Osteoblast (primary cell): ENCODE measurements at regions not wholly inside any gene's neighbourhood (a gene's known extent, or its start where the extent isn't known, plus 50 kb on each side); places are given as distances from the start of the nearest gene placed in this dataset.

ENCODE experiments used
- DNase-seq: peaks from one replicate; pipeline ENCODE4 v3.0.0; 2011; ENCODE audit warnings: low spot score, mixed read lengths; ENCODE audit not compliant: insufficient read length; ENCODE audit errors: missing footprints
- H2AFZ ChIP-seq: 2 replicates; pipeline ENCODE4 v1.6.0; 2011; ENCODE audit warnings: mild to moderate bottlenecking, low read length
- H3K27ac ChIP-seq: 2 replicates; pipeline ENCODE4 v1.5.1; 2011; ENCODE audit warnings: mild to moderate bottlenecking, low read depth, low read length, moderate library complexity
- H3K27me3 ChIP-seq: 2 replicates; pipeline ENCODE4 v1.6.0; 2012; ENCODE audit warnings: mild to moderate bottlenecking, control low read depth, inconsistent platforms, low read length, moderate library complexity; ENCODE audit not compliant: insufficient read depth
- H3K36me3 ChIP-seq: 2 replicates; pipeline ENCODE4 v1.5.1; 2011; ENCODE audit warnings: mild to moderate bottlenecking, low read length, control low read depth, moderate library complexity; ENCODE audit not compliant: insufficient read depth
- H3K4me1 ChIP-seq: 2 replicates; pipeline ENCODE4 v1.5.1; 2011; ENCODE audit warnings: mild to moderate bottlenecking, low read length, control low read depth, moderate library complexity; ENCODE audit not compliant: insufficient read depth
- H3K4me2 ChIP-seq: 2 replicates; pipeline ENCODE4 v1.6.0; 2011; ENCODE audit warnings: mild to moderate bottlenecking, low read length; ENCODE audit not compliant: insufficient read depth
- H3K4me3 ChIP-seq: fragments of 200-600 bp; sonication (generic); 3 replicates; pipeline ENCODE4 v1.5.1; 2012; ENCODE audit warnings: mild to moderate bottlenecking, low read length, inconsistent platforms; ENCODE audit not compliant: insufficient read depth
- H3K79me2 ChIP-seq: 2 replicates; pipeline ENCODE4 v1.6.0; 2012; ENCODE audit warnings: mild to moderate bottlenecking, low read length, control low read depth, inconsistent platforms; ENCODE audit not compliant: insufficient read depth
- H3K9me3 ChIP-seq: 2 replicates; pipeline ENCODE4 v1.5.1; 2011; ENCODE audit warnings: low read depth, low read length, control low read depth
- H4K20me1 ChIP-seq: 2 replicates; pipeline ENCODE4 v1.6.0; 2012; ENCODE audit warnings: mild to moderate bottlenecking, low read length, control low read depth; ENCODE audit not compliant: insufficient read depth
- CTCF ChIP-seq: IDR thresholded peaks from 2 replicates; pipeline ENCODE4 v1.5.1; 2011; ENCODE audit warnings: mild to moderate bottlenecking, low read depth, low read length, moderate library complexity; ENCODE audit errors: extremely low read depth

GRCh38 chr9:29741169-29741568 lies 2167.9 kb upstream of the C9orf72 start:
- Histone ChIP-seq H3K36me3 (no peaks in the 10 kb centered on the region), H3K79me2 (no peaks in the 10 kb centered on the region), H3K4me3 (no peak overlapping the region), H3K27me3 (no peaks in the 10 kb centered on the region), H2AFZ (no peak overlapping the region), H3K4me2 (no peak overlapping the region), H3K9me3 (no peaks in the 10 kb centered on the region), H3K27ac (no peak overlapping the region), H3K4me1 (no peaks in the 10 kb centered on the region), H4K20me1 (no peaks in the 10 kb centered on the region)
- TF ChIP-seq CTCF, result no peak
- DNase-seq, result no peak

GRCh38 chr9:29750062-29750461 lies 2176.8 kb upstream of the C9orf72 start:
- Histone ChIP-seq H3K4me1 (no peaks in the 10 kb centered on the region), H3K9me3 (no peaks in the 10 kb centered on the region), H3K4me2 (no peak overlapping the region), H3K27ac (no peak overlapping the region), H3K79me2 (no peaks in the 10 kb centered on the region), H4K20me1 (no peaks in the 10 kb centered on the region), H3K36me3 (no peaks in the 10 kb centered on the region), H3K4me3 (no peak overlapping the region), H3K27me3 (no peaks in the 10 kb centered on the region), H2AFZ (no peak overlapping the region)
- TF ChIP-seq CTCF, result no peak
- DNase-seq, result no peak

GRCh38 chr9:29751226-29751625 lies 2177.9 kb upstream of the C9orf72 start:
- H3K9me3 ChIP-seq, result no peaks in the 10 kb centered on the region
- H3K79me2 ChIP-seq, result no peaks in the 10 kb centered on the region
- no peak overlapping the region for H2AFZ ChIP-seq
- no peak overlapping the region for H3K4me2 ChIP-seq
- no peak for DNase-seq
- no peaks in the 10 kb centered on the region for H3K36me3 ChIP-seq
- H3K4me1 ChIP-seq, result no peaks in the 10 kb centered on the region
- H4K20me1 ChIP-seq, result no peaks in the 10 kb centered on the region
- no peak overlapping the region for H3K27ac ChIP-seq
- no peak for TF ChIP-seq CTCF
- no peak overlapping the region for H3K4me3 ChIP-seq
- H3K27me3 ChIP-seq, result no peaks in the 10 kb centered on the region

- Histone ChIP-seq H3K79me2 (no peaks in the 10 kb centered on the region), H3K4me1 (no peaks in the 10 kb centered on the region), H3K27ac (no peak overlapping the region), H3K27me3 (no peaks in the 10 kb centered on the region), H3K4me3 (no peak overlapping the region), H3K36me3 (no peaks in the 10 kb centered on the region), H3K4me2 (no peak overlapping the region), H2AFZ (no peak overlapping the region), H4K20me1 (no peaks in the 10 kb centered on the region), H3K9me3 (no peaks in the 10 kb centered on the region)
- DNase-seq, result no peak
- no peak for TF ChIP-seq CTCF
Observed at GRCh38 chr9:29753638-29754037, 2180.4 kb upstream of the C9orf72 start.
